Iris pigment epithelial cell (primary cell): ENCODE measurements at regions not wholly inside any gene's neighbourhood (a gene's known extent, or its start where the extent isn't known, plus 50 kb on each side); places are given as distances from the start of the nearest gene placed in this dataset.
"Not testable (repeated sequence)": the region's sequence is repeated elsewhere in the genome, so short reads cannot be mapped to it uniquely, and the experiment has no call there.

Experiments
- DNase-seq: peaks from one replicate; pipeline ENCODE4 v3.0.0-alpha.2; 2011; ENCODE audit warnings: low read depth

DNA sequence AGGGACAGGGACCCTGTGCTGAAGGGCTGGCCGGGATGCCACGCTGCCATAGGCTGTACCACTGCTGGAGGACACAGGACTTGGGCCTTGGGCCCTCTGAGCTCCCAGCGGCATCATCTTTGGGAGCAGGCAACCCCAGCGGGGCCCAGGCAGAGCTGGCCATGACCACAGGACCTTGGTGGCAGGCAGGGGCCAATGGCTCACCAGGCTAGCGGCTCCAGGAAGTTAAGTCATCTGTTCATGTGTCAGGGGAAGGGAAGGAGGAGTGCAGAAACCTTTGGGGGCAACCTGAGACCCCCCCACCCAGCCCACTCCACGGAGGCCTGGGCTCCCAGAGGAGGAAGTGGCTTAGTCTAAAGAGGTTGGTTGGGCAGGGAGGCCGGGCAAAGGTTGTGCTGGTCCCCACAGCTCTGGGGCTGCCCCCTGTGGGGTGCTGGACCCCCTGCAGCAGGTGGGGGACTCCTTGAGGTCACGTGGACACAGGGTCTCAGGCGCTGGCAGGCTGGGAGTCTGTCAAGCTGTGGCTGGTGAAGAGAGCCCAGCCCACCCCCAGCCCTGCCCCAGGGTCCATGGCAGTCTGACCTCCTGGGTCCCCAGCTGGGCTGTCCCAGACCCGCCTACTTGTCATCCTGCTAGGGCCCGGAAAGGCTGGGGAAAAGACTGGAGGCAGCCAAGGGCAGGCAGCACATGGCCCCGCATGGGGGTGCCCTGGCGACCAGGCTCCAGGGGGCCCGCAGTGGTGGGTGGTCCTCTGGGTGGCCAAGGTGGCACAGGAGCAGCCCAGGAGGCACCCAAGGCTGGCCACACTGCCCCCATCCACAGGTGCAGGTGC, 184.3 kb downstream of the IGLL1 start:
- DNase-seq: no peak

DNA sequence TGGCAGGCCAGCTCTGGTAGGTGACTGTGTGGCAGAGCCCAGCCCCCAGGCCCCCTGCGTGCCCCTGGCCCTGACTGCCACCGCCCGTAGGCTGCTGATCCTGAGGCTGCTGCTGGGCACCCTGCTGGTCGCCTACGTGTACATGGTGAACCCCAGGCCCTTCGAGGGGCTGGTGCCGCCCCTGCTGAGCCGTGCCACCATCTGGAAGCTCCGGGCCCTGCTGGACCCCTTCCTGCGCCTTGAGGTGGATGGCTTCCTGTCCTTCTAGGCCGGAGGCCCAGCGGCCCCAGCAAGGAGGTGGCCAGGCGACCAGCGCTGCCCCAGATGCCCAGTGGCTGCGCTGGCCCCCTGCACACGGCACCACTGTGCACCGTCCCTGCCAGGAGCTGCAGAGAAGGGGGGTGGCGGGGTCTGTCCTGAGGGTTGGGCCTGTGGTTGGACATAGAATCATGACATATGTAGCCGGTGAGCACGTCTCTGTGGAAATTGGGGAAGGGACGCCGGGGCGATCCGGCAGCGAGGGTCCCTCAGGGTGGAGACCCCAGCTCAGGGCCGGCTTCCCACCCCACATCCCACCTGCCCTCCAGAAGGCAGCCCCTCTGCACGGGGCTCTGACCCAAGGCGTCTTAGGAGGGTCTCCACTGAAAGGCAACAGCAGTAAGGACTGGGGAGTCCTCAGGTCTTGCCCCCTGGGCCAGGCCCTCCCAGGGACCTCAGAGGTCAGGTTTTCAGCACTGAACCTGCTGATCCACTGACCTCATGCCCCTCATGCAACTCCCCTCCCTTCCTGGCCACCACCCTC, 185.4 kb downstream of the IGLL1 start:
- no peak for DNase-seq

DNA sequence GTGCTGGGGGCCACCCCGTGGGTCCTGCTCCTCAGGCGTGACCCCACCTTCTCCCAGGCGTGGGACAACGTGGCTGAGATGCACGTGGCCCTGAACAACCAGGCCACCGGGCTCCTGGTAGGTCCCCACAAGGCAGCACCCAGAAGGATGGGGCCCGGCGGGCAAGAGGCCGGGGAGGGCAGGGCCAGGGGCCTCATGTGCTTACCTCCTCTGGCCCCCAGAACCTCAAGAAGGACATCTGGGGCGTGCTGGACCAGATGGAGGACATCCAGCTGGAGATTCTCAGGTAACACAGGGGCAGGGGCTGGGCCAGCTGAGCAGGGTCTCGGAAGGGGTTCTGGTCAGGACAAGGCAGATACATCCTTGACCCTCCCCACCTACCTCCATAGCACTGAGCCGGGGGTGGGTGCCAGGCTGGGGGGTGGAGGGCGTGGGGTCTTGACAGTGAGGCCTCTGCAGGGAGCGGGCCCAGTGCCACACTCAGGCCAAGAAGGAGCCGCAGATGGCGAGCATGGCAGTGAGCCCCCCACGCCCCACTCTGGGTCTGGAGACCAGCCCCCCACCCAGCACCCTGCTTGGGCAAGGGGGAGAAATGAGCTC, 186.3 kb downstream of the IGLL1 start:
- DNase-seq: no peak

DNA sequence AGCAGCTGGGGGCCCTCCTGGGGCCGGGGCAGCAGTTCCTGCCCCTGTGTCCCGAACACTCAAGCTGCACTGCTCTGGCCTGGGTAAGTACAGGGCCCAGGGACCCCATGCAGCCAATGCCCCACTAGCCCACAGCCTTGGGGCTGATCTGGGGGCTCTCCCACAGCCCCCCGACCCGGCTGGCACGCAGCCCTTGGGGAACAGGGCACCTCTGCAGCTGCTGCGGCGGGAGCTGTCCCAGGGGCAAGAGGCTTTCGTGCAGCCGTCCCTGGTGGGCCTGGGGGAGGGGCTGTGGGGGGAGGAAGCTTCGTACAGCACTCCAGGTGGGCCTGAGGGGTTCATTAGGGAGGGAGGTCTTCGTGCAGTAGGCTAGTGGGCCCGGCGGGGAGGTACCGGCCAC, 186.9 kb downstream of the IGLL1 start:
- DNase-seq: not testable (repeated sequence)

DNA sequence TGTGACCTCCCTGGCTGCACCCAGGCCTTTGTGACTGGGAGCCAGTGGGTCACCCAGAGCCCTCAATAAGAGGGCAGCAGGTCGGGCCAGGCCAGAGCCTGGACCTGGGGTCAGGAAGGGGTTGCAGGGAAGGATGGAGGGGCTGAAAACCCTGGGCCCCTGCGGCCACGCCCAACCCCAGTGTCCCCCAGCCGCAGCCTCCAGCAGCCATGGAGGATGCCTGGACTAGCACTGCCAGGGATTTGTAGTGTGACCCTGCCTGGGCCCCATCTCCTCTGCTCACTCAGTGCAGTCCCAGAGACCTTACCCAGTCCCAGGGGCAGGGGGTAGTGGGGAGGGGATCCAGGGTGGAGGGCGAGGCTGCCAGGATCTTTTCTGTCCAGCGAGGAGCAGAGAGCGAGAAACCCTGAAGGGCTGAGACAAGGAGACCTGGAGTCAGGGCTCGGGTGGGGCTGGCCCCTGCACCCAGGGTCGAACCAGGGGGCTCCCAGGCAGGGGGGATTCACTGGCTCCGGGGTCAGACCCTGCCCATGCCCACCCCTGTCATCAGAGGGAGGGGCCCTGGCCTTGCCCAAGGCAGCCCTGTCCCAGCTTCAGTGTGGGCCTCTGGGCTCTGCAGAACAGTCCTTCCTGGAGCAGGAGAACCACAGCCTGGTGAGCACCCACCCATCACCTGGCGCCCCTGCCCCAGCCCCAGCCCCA, 187.5 kb downstream of the IGLL1 start:
- no peak for DNase-seq

DNA sequence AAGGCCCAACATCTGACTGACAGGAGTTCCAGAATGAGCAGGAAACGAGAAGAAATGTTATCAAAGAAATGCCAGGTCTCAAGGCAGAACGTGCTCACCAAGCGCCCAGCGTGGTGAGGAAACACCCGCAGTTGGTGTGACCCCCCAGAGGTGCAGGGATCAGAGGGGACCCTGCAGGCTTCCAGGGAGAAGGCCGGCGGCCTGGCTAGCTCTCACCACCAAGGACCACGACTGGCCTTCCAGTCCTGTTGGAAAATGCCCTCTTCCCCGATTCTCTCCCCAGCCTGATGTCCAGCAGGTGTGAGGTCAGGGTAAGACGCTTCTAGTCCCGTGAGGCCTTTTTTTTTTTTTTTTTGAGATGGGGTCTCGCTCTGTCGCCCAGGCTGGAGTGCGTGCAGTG, 189.1 kb downstream of the IGLL1 start:
- no peak for DNase-seq

DNA sequence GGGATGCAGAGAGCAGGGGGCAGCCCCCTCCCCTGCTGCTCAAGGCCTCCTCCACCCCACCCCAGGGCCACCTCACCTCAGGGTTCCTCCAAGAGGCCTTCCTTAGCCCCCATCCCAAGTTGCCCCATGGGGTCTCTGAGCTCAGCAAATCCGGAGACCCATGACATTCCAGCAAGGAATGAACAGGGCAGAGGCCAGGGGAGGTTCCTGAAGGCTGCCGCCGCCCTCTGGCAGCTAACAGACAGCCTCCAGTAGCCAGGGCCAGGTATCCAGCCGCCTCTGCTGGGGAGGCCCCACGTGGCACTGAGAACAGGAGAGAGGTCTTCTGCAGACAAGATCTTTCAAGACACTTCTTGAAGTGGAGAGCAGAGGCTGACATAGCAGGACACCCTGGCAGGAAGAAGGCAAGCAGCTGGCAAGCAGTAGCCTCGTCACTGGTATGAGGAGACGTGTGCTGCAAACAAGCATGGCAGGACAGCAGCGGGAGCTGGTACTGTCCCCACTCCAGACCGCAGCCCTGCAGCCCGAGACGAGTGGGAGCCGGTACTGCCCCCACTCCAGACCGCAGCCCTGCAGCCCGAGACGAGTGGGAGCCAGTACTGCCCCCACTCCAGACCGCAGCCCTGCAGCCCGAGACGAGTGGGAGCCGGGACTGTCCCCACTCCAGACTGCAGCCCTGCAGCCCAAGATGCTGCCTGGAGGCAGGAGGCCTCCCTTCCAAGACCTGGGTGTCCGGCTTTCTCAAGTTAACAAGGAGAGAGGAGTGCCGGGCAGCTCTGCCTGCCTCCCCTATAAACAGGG, 190.6 kb downstream of the IGLL1 start:
- DNase-seq: no peak

DNA sequence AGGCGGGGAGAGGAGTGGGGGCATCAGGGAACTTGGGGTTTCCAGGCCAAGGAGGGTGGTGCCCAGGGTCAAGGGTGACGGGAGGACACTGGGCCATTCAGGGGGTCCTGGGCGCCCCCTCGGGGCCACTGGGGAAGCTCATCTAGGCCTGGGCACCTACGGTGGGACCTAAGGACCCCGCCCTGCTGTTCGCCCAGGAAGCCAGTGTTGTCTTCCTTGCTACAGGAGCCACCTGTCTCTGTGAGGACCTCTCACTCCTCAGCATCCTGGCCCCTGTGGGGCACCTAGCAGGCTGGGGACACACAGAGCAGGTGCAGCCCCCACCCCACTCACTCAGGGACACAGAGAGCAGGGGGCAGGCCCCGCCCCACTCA, 191.6 kb downstream of the IGLL1 start:
- no peak for DNase-seq

DNA sequence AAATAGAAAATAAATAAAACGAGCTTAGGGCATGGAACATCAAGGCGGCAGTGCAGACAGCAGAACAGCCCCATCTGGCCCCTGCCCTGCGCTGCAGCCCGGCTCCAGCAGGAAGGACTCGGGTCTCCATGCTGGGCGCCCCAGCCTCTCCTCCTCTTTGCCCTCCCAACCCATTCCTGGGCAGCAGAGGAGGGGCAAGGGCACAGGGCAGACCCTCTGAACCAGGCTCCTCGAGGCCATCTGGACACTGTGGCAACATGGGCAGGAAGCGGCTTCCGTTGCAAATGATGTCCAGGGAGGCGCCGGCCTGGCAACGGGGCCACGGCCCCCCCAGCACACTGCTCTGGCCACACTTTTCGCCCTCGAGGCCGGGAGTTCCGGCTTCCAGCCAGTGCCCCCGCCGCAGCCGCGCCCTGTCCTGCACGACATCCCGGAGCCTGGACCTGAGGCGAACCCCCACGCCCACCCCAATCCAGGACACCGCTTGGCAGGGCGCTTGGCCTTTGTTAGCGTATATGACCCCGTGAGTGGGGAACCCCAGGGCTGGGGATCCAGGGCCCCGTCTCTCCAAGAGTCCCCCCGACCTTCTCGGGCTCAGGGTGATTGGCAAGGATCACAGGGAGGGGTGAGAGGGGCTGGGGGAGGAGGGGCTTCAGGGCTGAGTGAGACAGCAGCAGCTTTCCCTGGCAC, 192.1 kb downstream of the IGLL1 start:
- DNase-seq: no peak

DNA sequence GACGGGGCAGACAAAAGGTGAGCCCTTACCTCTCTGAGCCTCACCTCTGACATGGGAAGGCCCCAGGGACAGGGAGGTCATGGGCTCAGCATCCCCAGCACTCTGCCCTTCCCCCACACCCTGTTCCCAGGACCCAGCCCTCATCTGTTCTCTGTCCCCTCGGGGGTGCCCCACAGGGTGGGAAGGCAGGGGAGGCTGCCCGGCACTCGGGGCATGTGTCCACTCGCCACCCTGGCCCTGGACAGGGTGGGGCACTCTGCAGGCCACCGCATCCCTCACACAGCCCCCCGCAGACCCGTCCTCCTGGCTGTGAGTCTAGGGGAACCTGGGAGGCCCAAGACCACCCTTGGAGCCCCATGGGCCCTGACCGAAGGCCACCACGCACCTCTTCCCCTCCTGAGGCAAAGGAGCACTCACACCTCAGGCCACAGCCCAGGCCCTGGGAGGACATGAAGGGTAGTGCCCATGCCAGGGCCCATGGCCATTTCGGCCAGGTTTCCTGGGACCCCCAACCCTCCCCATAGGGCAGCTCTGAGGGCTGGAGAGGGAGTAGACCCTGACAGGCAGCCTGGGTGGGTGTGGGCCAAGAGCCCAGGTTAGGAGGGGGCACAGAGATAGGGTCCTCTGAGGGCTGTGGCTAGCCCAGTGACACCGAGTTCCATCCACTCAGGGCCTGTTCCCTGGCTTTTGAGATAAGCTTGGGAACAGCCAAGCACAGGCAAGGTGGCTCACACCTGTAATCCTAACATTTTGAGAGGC, 193.1 kb downstream of the IGLL1 start:
- DNase-seq: no peak

DNA sequence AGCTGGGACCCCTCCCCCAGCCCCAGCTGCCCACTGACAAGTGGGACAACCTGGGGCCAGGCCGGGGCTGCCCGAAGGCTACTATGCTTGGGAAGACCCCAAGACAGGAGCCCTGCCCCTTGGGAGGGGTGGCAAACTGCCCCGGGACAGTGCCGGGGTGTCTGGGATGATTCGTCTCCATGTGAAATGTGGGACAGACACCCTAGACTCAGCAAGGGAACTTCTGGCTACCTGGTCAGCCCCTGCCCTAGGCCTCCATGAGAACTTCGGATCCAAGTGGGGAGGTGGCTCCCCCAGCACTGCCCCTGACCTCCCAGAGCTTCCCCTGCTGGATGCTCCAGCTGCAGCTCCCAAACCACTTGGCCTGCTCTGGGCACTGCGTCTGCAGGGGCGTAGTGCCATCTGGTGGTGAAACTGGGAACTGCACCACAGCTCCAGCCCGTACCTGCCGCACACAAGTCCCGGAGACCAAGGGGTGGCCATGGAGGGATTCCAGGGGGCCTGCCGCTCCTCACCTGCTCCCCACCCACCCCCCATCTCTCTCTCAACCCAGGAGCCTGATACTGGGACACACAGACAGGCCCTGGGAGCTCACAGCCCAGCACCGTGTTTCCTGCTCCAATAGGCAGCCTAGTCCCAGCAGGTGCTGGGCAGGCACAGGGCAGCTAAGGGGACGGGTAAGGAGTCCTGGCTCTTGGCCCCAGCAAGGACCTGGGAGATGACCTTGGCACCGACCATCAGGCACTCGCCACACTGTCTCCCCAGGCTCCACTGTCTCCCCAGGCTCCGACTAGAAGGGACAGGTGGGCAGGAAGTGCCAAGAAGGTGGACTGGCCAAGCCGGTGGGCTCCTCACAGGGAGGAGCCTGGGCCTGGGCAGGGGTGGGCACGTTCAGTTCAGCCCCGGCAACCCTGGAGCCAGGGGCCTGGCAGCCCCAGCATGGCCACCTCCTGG, 194.1 kb downstream of the IGLL1 start:
- DNase-seq: peak; percentile 75

DNA sequence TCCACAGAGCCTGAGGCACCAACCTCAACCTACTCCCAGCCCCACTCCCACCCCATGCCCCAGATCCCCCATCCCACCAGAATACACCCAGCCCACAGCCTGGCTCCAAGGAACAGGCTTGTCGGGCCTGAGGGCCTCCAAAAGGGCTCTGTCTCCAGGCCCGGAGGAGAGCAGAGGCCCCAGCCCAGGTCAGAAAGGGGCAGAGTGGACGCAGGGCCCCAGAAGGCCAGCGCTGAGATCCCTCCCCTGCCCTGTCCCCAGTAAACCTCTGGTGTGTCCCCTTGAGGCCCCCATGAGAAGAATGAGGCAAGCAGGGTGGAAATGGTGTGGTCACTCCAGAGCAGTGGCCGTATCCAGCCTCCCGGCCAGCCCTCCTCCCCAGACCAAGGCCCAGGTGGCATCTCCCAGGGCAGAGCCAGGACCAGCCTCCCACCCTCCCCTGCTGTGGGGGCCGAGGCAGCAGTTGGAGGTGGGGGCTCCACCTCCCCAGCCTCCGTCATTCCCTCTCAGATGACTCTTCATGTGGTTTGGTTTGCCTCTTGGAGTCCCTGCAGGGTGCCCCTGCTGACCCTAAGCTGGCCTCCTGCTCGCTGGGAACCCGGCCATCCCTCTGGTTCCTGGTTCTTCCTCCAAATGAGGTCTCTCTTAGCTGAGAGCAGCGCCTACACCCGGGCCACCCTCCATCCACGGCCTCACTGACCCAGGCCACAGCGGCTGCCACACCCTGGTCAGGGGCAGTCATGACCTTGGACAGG, 195.0 kb downstream of the IGLL1 start:
- no peak for DNase-seq

DNA sequence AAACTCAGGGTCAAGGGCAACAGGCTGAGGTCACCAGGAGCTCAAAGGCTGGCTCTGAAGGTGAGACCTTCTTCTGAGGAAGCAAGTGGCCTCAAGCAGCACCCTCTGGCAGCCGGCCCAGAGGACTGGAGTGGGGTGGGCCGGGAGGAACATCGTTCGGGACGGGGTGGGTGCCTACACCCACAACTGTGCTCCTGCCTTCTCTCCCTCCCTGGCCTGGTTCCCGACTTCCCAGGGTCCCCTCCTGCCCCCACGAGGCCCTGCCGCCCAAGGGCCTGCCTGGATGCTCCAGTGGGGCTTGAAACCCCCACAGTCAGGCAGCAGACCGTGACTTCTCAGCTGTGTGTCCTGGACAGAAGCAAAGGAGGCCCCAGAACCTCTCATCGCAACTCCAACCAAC, 195.7 kb downstream of the IGLL1 start:
- no peak for DNase-seq

DNA sequence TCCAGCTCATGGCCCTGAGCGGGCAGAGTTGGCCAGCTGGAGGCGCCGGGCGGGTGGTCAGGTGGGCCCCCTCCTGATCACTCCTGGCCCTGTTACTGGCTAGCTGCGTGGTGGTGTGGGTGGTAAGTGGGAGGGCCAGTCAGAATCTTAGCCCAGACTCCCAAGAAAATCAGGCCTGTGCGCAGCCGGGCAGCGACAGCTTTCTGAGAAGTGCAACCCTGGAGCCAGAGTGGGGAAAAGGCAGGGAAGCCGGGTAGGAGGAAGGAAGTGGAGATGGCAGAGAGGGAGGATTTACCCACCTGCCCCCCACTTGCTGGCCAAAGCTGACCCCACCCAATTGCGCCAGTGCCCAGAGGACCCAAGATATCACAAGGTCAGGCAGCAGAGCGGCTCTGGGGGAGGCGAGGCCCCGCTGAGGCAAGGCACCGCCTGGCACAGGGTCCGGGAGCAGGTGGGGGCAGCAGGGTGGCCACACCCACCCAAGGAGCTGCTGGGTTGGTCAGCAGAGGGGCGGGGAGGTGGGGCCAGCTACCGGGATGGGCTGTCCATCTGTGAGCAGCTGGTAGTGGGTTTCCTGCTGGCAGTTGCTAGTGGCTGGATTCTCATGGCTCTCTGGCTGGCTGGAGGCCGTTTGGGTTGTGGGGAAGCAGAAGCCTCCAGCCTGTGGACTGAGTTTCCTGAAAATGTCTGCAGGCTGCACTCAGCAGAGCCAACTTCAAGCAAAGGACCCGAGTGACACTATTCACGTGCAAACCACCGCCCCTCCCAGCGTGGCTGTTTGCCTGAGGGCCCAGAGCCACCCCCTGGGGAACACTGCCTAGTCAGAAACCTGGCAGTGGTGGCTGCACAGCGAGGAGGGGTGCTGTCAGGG, 196.4 kb downstream of the IGLL1 start:
- DNase-seq: no peak

DNA sequence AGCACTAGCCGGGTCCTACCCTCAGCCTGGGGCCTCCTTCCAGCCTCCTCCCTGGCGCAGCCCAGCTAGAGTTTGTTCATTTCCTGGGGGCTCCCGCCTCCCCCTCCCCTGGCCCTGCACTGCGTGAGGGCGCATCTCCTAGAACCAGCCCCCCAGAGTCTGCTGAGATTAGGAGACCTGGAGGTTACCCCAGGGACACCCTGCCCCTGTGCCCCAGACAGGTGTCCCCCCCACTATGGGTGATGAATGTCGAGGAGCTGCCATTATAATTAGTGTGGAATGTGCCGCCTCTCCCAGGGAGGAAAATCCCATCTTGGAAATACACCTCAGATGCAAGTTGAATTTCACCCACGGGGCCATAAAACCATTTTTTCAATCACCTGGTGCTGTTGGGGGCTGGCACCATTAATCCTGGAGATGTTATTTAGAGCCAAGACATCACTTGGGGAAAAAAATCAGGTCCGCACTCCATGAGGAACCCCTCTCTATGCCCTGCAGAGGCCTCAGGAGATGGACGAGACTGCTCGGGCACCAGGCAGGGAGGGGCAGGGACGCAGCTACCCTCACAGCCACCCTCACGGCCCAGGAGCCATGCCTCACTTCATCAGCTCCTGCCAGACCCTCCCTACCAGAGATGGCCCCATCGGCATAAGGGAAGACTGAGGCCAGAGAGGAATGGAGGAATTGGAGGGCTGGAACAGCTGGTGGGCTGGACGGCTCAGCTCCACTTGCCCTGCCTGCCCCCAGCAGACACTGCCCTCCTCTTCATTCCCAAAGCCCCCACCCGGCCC, 197.5 kb downstream of the IGLL1 start:
- DNase-seq: no peak

DNA sequence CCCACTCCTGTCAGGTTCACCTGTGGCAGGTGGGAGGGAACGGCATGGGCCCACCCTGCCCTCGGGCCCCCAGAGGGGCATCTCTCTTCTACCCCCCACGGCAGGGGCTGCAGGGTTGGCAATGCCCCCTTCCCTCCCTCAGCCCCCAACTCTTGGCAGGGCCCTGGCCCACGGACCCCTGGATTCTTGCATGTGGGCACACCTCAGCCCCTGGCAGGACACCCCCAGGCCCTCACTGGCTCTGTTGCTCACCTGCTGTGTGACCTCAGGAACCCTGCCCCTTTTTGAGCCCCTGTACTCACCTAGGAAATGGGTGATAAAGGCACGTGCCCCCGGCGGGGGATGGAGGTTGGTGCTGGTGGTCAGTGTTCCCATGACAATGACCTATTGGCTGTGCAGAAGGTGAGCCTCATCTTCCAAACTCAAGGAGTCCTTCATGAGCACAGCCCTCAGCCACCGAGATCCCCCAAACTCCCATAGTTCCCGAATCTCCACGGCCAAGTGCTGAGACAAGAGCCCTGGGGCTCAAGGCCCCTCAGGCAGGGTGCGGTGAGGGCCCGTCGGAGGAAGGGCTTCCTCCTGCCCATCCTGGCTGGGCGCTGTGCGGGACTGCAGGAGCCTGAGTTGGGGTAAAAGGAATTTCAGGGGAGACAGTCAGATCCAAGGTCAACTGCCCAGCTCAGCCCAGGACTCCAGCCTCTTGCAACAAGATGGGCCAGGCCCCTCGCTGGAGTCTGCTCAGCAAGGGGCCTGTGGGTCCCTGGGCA, 198.2 kb downstream of the IGLL1 start:
- DNase-seq: no peak
